ENCODE measurements at regions not wholly inside any gene's neighbourhood (a gene's known extent, or its start where the extent isn't known, plus 50 kb on each side); places are given as distances from the start of the nearest gene placed in this dataset.

DNA sequence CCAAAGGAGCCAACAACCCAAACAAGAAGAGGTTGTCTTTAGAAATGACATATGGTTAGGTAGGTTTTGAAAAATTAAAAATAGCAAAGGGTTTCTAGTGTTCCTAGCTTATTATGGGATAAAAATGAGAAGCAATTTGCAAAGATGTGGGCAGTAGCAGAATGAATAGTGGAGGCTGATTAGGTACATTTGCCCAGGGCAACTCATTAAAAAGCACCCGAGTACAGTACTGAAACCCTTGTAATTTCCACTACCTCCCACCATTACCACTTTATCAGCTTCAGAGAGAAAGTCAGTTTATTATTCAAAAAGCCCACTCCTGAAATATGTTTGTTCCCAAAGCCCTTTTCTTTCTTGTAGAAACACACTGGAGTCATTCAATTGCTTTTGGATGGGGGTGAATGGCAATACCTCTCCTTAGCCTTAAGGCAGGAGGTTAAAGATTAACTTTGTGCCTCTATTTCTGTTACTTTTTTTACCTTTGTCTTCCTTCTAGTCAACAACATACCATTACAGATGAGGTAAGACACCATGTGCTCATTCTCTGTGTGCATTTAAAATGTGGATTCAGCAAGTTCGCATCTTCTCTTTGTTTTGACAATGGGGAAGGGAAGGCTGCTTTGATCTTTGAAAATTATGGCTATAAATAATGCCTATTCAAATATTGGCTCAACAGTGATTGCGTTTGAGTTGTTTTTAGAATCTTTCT is 353.8 kb upstream of the CASK start:
- TF ChIP-seq, protein P1, sequence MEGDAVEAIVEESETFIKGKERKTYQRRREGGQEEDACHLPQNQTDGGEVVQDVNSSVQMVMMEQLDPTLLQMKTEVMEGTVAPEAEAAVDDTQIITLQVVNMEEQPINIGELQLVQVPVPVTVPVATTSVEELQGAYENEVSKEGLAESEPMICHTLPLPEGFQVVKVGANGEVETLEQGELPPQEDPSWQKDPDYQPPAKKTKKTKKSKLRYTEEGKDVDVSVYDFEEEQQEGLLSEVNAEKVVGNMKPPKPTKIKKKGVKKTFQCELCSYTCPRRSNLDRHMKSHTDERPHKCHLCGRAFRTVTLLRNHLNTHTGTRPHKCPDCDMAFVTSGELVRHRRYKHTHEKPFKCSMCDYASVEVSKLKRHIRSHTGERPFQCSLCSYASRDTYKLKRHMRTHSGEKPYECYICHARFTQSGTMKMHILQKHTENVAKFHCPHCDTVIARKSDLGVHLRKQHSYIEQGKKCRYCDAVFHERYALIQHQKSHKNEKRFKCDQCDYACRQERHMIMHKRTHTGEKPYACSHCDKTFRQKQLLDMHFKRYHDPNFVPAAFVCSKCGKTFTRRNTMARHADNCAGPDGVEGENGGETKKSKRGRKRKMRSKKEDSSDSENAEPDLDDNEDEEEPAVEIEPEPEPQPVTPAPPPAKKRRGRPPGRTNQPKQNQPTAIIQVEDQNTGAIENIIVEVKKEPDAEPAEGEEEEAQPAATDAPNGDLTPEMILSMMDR (conservative IDR thresholded peaks at IDR 0.05; ENCODE audit: low read depth, low read length), result no peak
- no peak for TF ChIP-seq EZH2phosphoT487 (IDR thresholded peaks at IDR 0.05; ENCODE audit: borderline replicate concordance, low read length)

Measured in PC-3 (cell line).